ENCODE measurements at regions not wholly inside any gene's neighbourhood (a gene's known extent, or its start where the extent isn't known, plus 50 kb on each side); places are given as distances from the start of the nearest gene placed in this dataset.

DNA sequence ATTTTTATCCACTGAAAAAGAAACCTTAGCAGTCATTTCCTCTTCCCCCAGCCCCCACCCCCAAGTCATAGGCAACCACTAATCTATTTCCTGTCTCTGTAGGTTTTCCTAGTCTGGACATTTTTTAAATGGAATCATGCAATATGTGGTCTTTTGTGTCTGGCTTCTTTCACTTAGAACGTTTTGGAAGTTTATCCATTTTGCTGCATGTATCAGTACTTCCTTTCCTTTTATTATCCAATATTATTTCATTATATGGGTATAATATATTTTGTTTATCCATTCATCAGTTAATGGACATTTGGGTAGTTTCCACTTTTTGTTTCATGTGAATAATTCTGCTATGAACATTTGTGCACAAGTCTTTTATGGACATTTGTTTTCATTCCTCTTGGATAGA, 99.3 kb upstream of the BMP5 start:
- TF ChIP-seq SUZ12 (IDR thresholded peaks at IDR 0.05; ENCODE audit: low read length) (no peak), POLR2AphosphoS5 (IDR thresholded peaks at IDR 0.05; ENCODE audit: low read depth, low read length) (no peak), EGR1 (IDR thresholded peaks at IDR 0.05; ENCODE audit: borderline replicate concordance, low read depth, low read length) (no peak), CHD2 (IDR thresholded peaks at IDR 0.05; ENCODE audit: low read length) (no peak), SAP30 (IDR thresholded peaks at IDR 0.05; ENCODE audit: insufficient read depth, insufficient replicate concordance, low read length) (no peak), PHF8 (conservative IDR thresholded peaks at IDR 0.05; ENCODE audit: low read depth, low read length) (no peak), JUN (IDR thresholded peaks at IDR 0.05; ENCODE audit: low read depth, low read length) (no peak)
- TF ChIP-seq, protein P1, sequence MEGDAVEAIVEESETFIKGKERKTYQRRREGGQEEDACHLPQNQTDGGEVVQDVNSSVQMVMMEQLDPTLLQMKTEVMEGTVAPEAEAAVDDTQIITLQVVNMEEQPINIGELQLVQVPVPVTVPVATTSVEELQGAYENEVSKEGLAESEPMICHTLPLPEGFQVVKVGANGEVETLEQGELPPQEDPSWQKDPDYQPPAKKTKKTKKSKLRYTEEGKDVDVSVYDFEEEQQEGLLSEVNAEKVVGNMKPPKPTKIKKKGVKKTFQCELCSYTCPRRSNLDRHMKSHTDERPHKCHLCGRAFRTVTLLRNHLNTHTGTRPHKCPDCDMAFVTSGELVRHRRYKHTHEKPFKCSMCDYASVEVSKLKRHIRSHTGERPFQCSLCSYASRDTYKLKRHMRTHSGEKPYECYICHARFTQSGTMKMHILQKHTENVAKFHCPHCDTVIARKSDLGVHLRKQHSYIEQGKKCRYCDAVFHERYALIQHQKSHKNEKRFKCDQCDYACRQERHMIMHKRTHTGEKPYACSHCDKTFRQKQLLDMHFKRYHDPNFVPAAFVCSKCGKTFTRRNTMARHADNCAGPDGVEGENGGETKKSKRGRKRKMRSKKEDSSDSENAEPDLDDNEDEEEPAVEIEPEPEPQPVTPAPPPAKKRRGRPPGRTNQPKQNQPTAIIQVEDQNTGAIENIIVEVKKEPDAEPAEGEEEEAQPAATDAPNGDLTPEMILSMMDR (IDR thresholded peaks at IDR 0.05; ENCODE audit: control extremely low read depth in 1 of 3, insufficient read depth in 1 of 3, low read depth in 1 of 3, low read length in 3 of 3) = no peak
- TF ChIP-seq, protein P2, sequence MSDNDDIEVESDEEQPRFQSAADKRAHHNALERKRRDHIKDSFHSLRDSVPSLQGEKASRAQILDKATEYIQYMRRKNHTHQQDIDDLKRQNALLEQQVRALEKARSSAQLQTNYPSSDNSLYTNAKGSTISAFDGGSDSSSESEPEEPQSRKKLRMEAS (IDR thresholded peaks at IDR 0.05) = no peak
